Limb (tissue), 2 donors: ENCODE measurements at regions not wholly inside any gene's neighbourhood (a gene's known extent, or its start where the extent isn't known, plus 50 kb on each side); places are given as distances from the start of the nearest gene placed in this dataset.

ENCODE experiments used
- DNase-seq, 2 donors: peaks; one replicate each; pipeline ENCODE4 v3.0.0-alpha.2; 2016; ENCODE audit errors: extremely low spot score in 2 of 2

DNA sequence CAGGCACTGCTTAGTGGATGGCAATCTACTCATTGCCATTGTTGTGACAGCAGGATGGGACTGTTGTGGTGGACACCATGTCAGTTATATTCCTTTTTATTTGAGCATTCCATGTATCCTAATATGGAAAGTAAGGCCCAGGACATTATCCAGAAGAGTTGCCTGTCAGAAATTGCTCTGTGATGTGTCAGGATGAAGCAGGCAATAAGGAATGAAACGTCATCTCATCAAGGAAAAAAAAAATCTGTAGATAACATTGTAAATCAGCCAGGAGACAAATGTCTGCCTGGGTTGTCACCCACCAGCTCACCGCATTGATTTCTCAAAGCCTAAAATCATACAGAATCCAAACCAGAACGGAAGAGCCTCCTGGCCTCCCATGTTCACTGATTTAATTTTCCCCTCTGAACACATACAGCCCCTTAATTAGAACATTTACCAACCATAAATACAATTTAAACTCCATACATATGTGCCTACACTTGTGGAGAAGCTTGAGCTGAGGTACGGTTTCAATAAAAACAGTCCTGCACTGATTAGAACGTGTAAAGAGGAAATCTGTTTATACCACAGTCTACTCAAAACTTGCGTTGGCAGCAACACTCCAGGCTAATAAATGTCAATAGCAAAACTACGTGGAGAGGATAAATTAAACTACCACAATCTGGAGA is 73.9 kb downstream of the FOXD1 start:
- DNase-seq = no peak

- no peak for DNase-seq
Observed at GRCh38 chr5:73373814-73374510, 74.6 kb downstream of the FOXD1 start.

GRCh38 chr5:73370640-73371583 is 77.7 kb downstream of the FOXD1 start:
- no peak for DNase-seq

GRCh38 chr5:73370095-73370494 is 78.5 kb downstream of the FOXD1 start:
- DNase-seq = no peak

DNA sequence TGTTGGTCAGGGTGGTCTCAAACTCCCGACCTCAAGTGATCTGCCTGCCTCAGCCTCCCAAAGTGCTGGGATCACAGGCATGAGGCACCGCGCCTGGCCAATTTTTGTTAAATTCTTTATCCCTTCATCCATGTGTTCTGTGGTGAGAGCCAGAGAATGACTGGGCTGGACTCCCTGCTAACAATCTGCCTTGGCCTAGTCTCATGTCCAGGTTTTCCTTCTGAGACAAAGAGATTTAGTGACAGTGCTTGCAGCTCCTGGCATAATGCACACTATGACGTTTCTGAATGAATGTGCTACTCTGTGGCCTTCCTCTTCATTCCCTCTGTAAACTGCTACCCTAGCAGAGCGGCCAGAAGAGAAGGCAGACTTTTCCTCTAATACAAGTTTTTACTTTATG is 79.3 kb downstream of the FOXD1 start:
- DNase-seq = no peak

DNA sequence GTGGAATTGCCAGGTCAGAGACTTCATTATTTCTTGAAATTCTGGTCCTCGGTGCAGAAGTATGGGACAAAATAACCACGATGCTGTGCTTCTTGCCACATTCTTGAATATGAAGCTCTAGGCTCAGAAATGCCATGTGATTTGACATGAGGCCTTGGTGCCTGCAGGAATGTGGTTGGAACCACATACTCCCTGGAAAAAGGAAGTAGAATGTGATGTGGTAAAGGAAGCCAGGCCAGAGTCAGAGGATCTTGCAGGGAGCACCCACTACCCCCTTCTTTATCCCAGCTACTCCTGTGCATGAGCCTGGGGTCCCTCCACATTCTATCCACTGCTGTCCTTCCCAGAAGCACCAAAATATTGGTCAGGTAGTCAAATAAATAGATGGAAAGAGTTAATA is 80.9 kb downstream of the FOXD1 start:
- DNase-seq = no peak

- no peak for DNase-seq
Observed at GRCh38 chr5:73365990-73366667, 82.4 kb downstream of the FOXD1 start.

DNA sequence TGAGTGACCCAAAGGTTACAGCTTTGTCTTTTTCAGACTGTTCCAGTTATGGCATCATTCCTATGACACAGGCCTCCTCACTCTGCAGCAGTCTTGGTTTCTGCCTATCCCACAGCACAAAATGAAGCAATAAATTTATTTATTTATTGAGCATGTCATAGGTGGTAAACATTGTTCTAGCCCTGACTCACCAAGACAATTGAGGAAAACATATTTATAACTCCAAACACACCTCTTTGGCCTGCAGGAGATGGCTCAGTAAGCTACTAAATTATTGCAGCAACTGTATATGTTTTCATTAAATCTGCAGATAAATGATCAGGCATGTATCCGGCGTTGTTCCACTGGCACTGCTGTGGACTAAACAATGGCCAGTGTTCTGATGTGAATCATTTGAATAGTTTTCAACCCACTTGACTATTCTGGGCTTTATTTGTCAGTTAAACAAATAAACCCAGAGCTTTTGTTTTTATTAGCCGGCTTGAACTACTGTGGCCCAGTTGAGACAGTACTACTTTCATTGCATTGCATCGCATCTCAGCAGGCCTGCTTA is 83.2 kb downstream of the FOXD1 start:
- no peak for DNase-seq

GRCh38 chr5:73363911-73364730 is 84.5 kb downstream of the FOXD1 start:
- DNase-seq = no peak

- DNase-seq = no peak
Observed at GRCh38 chr5:73359395-73359794, 89.2 kb downstream of the FOXD1 start.

- DNase-seq = no peak
Observed at GRCh38 chr5:73358366-73358765, 90.2 kb downstream of the FOXD1 start.

GRCh38 chr5:73357576-73357975 is 91.0 kb downstream of the FOXD1 start:
- no peak for DNase-seq

DNA sequence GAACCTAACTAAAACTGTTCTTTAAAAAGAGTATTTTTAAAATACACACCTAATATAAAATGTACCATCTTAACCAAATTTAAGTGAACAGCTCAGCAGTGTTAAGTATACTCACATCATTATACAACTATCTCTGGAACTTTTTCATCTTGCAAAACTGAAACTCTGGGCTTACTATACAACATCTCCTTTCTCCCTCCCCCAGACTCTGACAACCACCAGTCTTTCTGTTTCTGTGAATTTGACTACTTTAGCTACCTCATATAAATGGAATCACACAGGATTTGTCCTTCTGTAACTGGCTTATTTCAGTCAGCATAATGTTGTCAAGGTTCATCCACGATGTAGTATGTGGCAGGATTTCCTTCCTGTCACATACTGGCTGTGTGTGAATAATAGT is 93.5 kb downstream of the FOXD1 start:
- no peak for DNase-seq

- no peak for DNase-seq
Observed at GRCh38 chr5:73354406-73354805, 94.2 kb downstream of the FOXD1 start.

GRCh38 chr5:73352649-73353230 is 95.8 kb downstream of the FOXD1 start:
- no peak for DNase-seq

GRCh38 chr5:73352243-73352642 is 96.3 kb downstream of the FOXD1 start:
- no peak for DNase-seq

GRCh38 chr5:73351593-73351992 is 97.0 kb downstream of the FOXD1 start:
- DNase-seq = no peak

GRCh38 chr5:73346878-73347408 is 101.6 kb downstream of the FOXD1 start:
- no peak for DNase-seq

DNA sequence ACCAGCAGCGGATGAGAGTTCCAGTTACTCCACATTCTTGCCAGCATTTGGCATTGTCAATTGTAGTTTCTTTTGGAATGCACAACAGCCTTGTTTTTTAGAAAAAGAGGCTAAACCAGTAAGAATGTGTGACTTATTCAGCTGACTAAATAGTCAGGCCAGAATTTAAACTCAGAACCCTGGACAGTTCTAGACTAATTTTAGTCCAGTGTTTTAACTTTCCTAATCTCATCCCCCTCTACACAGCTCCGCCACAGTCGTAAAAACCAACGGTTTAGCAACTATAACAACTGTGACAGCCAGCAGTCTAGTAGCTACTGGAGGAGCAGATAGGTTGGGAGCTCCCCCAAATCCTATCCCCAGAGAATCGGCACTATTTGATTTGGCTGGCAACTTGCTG is 103.7 kb downstream of the FOXD1 start:
- DNase-seq = no peak

- no peak for DNase-seq
Observed at GRCh38 chr5:73339711-73340110, 108.9 kb downstream of the FOXD1 start.
